NOMO-1 treated with DMSO at 0.1 percent for 48 hours (cell line): ENCODE measurements at regions not wholly inside any gene's neighbourhood (a gene's known extent, or its start where the extent isn't known, plus 50 kb on each side); places are given as distances from the start of the nearest gene placed in this dataset.
"Not testable (repeated sequence)": the region's sequence is repeated elsewhere in the genome, so short reads cannot be mapped to it uniquely, and the experiment has no call there.

Experiments used
- DNase-seq: peaks from one replicate; lab custom pipeline; 2025; ENCODE audit not compliant: unreplicated experiment; lab: John Stamatoyannopoulos, UW

DNA sequence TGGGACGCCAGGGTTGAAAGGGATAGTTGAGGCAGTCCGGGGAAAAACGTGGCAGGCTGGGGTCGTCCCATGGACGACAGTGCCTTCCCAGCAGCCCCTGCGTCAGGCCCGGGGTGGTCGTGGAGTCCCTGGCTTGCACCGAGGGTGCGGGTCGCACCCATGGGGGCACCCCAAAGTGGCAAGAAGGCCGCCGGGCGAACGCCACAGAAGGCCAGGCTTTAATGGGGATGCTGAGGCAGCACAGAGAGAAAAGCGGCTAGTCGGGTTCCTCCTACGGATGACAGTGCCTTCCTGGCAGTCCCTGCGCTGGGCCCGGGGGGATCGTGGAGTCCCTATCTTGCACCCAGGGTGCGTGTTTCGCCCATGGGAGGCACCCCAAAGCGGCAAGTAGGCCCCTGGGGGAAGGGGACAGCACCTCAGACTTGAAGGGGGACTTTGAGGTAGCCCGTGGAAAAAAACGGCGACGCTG lies 158.6 kb upstream of the ALG10B start:
- DNase-seq: no peak

DNA sequence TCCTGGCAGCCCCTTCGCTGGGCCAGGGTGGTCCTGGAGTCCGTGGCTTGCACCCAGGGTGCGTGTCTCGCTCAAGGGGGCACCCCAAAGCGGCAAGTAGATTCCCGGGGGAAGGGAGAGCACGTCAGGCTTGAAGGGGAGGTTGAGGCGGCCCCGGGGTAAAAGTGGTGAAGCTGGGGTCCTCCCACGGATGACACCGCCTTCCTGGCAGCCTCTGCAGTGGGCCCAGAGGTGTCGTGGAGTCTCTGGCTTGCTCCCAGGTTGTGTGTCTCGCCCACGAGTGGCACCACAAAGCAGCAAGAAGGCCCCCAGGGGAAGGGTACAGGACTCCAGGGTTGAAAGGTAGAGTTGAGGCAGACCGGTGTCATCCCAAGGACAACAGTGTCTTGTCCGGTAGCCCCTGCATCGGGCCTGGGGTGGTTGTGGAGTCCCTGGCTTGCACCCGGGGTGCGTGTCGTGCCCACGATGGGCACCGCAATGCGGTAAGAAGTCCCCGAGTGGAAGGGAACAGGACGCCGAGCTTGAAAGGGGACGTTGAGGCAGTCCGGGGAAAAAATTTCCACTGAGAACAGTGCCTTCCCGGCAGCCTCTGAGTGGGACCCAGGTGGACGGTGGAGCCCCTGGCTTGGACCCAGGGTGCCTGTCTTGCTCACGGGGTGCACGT lies 158.0 kb upstream of the ALG10B start:
- DNase-seq: no peak

DNA sequence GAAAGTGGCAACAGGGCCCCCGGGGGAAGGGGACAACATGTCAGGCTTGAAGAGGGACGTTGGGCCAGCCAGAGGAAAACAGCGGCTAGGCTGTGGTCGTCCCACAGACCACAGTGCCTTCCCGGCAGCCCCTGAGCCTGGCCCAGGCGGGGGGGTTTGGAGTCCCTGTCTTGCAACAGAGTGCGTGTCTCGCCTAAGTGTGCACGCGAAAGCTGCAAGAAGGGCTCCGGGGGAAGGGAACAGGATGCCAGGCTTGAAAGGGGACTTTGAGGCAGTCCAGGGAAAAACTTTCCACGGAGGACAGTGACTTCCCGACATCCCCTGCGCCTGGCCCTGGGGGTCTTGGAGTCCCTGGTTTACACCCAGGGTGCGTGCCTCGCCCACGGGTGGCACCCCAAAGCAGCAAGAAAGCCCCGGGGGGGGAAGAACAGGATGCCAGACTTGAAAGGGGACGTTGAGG lies 157.5 kb upstream of the ALG10B start:
- no peak for DNase-seq

DNA sequence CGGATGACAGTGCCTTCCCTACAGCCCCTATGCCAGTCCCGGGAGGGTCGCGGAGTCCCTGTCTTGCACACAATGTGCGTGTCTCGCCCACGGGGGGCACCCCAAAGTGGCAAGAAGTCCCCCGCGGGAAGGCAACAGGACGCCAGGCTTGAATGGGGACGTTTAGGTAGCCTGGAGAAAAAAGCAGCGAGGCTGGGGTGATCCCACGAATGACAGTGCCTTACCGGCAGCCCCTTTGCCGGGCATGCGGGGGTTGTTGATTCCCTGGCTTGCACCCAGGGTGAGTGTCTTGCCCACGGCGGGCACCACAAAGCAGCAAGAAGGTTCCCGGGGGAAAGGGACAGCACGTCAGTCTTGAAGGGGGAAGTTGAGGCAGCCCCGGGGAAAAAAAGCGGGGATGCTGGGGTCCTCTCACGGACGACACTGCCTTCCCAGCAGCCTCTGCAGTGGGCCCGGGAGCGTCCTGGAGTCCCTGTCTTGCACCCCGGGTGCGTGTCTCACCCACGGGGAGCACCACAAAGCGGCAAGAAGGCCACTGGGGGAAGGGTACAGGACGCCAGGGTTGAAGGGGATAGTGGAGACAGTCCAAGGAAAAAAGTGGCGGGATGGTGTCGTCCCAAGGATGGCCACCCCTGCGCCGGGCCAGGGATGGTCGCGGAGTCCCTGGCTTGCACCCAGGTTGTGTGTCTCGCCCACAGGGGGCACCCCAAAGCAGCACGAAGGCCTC lies 156.8 kb upstream of the ALG10B start:
- DNase-seq: no peak

DNA sequence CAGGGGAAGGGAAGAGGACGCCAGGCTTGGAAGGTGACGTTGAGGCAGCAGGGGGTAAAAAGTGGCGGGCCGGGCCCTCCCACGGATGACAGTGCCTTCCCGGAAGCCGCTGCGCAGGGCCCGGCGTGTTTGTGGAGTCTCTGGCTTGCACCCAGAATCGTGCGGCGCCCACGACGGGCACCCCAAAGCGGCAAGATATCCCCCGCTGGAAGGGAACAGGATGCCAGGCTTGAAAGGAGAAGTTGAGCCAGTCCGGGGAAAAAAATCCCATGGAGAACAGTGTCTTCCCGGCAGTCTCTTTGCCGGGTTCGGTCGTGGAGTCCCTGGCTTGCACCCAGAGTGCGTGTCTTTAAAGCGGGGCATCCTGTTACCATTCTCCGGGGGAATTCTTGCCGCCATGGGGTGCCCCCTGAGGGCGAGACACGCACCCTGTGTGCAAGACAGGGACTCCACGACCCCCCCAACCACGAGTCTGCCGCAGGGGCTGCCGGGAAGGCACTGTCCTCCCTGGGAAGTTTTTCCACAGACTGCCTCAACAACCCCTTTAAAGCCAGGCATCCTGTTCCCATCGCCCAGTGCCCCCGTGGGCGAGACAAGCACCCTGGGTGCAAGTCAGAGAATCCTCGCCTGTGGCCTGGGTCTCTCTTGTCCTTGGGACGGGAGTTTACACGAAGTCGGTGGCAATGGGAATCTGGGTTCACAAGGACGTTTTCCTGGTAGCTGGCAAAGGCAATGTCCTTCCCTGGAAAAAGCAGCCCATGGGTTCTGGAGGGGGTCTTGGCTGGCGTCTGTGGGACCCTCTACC lies 156.1 kb upstream of the ALG10B start:
- DNase-seq: no peak

DNA sequence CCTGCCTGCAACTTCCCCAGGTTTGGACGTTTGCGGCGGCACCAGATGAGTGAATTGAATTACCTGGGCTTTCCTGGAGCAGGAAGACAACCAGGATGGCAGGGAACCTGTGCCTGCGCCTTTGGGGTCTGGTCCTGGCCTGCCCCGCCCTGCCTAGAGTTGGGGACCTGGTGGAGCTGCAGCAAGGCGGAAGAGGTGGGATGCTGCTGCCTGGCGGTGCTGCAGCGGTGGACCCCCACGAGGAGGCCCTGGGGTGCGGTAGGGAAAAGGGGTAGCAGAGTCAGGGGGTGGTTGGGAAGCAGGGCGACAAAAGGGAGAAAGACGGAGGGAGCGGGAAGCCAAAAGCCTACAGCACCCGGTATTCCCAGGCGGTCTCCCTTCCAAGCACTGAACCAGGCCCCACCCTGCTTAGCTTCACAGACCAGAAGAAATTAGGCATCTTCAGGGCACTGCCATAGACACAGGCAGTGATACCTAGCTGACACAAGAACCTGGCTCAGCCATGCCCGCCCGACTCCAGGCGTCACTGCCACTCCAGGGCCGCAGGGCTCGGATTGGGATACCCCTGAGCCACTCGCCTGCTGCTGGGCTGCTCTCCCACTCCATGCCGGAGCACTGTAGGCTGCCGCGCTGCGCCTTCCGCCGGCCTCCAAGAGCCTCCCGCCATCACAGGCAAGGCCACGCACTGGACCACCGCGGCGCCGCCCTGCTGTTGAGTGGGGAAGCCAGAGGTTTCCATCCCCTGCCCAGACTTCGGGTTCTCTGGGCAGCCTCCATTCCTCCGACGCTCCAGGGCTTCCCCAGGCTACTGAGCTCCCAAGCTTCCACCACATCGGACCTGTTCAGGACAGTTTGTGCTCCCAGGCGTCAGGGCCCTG lies 155.2 kb upstream of the ALG10B start:
- no peak for DNase-seq

DNA sequence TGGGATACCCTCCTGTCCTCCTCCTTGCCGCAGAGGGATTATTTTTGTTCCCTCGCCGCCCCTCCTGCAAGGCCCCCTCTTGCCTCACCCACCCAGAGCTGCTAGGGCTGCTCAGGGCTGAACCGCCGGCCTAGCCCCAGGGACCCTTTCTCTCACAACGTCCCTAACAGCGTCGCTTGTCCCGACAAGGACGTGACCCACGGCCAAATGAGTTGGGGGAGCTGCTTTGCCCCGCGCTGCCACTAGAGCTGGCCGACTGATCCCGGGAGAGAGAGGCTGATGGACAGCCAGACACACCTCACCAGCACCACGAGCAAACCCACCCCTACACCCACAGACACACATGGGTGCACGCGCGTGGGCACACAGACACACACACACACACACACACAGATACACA lies 154.6 kb upstream of the ALG10B start:
- DNase-seq: no peak

DNA sequence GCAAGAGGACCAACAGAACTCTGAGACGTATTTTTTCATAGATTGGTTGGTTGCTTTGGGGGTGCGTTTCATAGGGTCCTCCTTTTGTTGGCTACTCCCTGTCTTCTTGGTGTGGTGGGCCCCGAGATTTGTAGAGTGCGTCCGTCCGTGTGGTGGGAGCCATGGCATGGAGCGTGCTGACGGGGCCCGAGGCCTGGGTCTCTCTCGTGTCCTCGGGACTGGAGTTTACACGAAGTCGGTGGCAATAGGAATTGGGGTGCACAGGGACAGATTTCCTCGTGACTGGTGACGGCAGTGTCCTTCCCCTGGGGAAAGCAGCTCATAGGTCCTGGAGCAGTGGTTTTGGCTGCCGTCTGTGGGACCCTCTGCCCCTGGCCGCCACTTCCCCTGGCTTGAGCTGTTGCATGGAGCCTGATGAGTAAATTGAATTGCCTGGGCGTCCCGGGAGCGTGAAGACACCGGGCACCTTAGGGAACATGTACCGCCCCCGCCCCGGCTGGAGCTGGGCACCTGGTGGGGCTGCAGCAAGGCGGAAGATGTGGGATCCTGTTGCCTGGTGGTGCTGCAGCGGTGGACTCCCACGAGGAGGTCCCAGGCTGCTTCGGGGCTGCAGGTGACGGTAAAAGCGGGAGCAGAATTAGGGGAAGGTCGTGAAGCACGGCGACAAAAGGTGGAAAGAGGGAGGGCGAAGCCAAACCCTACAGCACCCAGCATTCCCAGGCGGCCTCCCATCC lies 153.7 kb upstream of the ALG10B start:
- DNase-seq: no peak

DNA sequence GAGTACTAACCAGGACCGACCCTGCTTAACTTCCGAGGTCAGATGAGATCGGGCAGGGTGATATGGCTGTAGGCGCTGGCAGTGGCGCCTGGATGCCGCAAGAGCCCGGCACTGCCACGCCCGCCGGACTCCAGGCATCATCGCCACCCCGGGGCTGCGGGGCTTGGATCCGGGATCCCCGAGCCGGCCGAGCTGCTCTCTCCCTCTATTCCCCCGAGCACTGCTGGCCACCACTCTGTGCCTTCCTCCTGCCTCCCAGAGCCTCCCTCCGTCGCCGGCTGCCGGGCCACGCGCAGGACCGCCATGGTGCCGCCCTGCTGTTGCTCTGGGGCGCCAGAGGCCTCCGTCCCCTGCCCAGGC lies 153.2 kb upstream of the ALG10B start:
- DNase-seq: no peak

DNA sequence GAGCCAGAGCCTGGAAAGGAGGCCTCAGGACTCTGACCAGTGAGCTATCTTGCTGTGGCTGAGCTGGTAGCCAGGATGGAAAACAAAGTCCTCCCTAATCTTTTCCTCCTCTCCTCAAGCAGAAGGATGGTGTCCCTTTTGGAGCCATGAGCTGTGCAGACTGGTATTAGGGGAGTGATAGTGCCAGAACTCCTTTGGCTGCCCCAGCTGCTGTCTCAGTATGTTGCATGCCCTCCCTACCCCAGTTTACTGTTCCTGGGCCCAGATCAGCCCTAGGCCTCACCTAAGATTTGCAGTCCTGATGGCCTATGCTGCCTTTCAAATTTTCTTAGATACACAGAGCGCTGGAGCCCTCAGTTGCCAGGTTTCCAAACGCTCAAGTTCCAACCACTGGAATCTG lies 150.3 kb upstream of the ALG10B start:
- DNase-seq: no peak

DNA sequence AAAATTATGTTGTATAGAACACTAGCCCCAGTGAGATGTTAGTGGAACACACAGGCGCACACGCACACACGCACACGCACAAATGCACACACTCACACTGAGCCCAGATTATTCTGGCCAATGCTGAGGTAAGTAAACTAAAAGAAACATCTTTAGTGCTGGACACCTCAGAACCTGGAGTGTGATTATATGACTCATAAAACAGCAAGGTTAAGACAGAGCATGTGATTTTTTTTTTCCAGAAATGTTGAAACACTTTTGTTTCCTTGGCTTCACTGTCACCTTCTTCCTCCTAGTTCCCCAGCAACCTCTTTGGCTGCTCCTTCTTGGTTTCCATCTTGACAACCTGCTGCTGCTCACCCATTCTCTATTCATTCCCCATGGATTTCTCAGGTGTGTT lies 141.0 kb upstream of the ALG10B start:
- DNase-seq: no peak

DNA sequence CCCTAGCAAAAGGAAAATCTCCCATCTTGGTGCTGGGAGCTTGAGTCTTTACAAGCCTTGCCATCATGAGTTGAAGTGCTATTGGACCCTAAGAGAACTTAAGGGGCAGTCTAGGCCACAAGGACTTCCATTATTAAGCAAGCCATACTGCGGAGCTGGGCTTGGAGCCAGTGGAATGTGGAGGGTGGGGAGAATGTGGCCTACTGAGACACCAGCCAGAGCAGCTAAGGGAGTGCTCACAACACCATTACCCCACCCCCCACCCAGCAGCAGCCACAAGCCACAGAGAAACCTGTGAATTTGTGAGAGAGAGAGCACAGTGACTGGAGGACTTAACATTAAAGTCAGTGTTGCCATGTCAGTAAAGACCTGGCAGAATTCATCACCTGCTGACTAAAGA lies 133.0 kb upstream of the ALG10B start:
- DNase-seq: not testable (repeated sequence)

DNA sequence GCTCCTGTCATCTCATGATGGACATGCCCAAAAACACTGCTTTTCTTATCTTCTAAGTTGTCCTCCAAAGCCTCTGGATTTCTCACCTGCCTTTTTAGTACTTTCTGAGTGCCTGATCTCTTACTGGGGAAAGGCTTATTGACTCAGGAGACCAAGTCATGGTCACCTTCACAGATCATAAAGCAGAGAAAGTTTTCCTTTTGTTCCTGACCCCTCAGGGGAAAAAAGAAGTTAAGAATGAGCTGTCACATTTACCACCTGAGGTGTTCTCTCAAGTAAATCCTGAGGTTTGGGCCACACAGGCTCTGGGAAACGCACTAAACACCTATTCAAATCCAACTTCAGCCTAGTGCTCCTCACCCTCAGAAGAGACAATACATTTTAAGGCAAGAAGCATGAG lies 119.3 kb upstream of the ALG10B start:
- DNase-seq: not testable (repeated sequence)

DNA sequence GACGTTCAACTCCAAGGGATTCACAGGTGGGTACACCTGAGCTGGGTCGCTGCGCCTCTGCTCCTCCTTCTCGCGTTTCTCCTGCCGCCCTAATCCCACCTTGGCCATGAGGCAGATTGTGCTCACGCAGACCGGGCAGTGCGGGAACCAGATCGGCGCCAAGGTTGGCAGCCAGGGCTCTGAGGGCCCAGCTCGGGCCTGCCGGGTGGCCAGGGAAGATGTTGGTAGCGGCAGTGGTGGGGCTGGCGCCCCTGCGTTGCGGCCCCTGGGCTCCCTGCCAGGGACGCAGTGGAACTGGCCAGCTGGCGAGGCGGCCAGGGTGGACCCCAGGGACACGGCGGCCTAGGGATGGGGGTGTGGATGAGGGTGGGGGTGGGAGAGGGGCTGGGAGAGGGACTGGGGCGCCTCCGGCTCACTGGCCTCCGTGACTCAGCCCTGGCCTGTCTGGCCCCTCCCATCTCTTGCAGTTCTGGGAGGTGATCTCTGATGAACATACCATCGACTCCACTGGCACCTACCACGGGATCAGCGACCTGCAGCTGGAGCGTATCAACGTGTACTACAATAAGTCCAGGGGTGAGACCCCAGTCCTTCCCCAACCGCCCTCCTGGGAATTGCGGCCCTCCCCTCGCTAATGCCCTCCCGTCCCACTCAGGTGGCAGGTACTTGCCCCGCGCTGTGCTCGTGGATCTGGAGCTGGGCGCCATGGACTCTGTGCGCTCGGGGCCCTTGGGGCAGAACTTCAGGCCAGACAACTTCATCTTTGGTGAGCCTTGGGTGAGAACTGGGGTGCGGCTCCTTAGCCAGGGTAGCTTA lies 114.9 kb upstream of the ALG10B start:
- no peak for DNase-seq

DNA sequence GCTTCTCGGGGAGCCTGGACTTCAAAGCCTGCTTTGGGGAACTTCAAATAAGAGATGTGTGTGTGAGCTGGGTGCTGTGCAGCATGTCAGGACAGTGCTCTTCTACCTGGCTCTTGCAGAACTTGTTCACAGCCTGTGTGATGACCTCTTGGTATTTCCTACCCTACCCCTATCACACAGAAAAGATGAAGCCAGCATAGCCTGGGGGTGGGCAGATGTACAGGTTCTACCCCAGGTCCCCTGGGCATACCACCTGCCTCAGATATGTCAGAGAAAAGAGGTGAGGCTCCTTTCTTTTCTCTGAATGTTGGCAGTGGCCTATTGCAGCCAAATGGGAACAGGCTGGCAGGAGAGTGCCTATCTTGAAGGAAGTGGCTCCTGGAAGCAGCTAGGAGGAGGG lies 111.7 kb upstream of the ALG10B start:
- no peak for DNase-seq

DNA sequence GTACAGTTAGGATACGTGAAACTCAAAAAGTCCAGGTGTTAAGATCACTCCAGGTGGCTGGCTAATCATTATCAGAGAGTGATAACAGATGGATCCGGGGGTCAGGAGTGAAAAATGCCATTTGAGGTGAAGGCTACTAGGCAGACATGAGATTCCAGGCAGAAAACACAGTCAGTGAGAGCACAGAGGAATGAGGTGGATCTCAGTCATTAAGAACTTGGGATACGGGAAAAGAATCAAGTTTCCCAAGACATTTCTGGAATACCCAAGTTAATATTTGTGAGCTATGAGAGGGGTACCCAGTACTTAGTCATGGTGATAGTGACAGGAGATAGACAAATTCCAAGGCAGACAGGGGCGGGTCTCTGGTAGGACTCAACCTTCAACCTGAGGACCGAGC lies 94.6 kb upstream of the ALG10B start:
- no peak for DNase-seq

DNA sequence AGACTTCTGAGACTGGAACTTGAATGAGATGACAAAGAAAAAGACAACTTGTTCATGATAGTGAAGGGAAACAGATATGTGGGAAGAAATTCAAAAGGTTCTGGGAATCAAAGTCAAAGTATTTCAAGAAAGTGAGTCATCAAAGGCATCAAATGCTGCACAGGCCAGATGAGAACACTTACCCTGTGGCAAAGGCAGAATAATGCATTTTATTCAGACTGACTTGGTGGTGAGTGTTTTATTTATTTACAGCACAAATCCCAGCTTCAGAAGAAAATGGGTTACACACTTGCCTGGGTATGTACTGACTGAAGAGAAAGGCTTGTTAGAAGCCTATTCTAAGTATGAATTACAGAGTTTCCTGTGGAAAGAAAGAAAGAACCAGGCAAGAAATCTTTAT lies 78.2 kb upstream of the ALG10B start:
- not testable (repeated sequence) for DNase-seq

DNA sequence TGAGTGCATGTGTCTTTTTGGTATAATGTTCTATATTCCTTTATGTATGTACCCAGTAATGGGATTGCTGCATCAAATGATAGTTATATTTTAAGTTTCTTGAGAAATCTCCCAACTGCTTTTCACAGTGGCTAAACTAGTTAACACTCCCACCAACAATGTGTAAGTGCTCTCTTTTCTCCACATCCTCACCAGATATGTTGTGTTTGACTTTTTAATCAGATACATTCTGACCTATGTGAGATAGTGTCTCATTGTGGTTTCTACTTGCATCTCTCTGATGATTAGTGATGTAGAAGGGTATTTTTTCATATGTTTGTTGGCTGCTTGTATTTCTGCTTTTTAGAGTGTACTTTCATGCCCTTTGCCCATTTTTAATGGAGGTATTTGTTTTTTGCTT lies 62.8 kb upstream of the ALG10B start:
- DNase-seq: no peak

DNA sequence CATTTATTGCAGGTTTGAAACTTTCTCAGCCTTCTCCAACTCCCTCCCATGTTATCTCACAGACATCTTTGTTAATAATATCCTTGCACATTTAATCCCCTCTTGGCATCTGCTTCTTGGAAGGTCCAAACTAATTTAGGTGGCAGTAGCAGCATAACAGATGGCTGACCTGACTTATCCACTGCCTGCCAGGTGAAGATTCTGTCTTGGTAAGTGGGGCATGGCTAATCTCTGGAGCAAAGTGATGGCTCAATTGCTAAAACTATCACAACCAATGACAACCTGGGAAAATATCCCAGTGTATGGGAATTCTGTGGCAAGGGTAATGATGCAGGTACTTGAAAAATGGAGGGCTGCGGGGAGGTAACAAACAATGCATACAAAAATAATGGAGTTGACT lies 58.2 kb upstream of the ALG10B start:
- DNase-seq: no peak
